Ascending aorta (tissue), 2 donors: ENCODE measurements at regions not wholly inside any gene's neighbourhood (a gene's known extent, or its start where the extent isn't known, plus 50 kb on each side); places are given as distances from the start of the nearest gene placed in this dataset.
"Not testable (repeated sequence)": the region's sequence is repeated elsewhere in the genome, so short reads cannot be mapped to it uniquely, and the experiment has no call there.

Experiments
- DNase-seq, 2 donors: peaks; one replicate each; pipeline ENCODE4 v3.0.0-alpha.2; 2019; ENCODE audit warnings: low spot score in 2 of 2
- H3K27ac ChIP-seq, 2 donors: fragments of 200-600 bp; sonication (generic); one replicate each; pipeline ENCODE4 v1.5.1; 2016 to 2017; ENCODE audit warnings: mild to moderate bottlenecking in 1 of 2
- H3K27me3 ChIP-seq: fragments of 200-600 bp; sonication (generic); one replicate; pipeline ENCODE4 v1.5.1; 2017
- H3K36me3 ChIP-seq, 2 donors: fragments of 200-600 bp; sonication (generic); one replicate each; pipeline ENCODE4 v1.5.1; 2016
- H3K4me1 ChIP-seq, 2 donors: fragments of 200-600 bp; sonication (generic); one replicate each; pipeline ENCODE4 v1.5.1; 2016 to 2017; ENCODE audit warnings: mild to moderate bottlenecking in 1 of 2
- H3K4me3 ChIP-seq, 2 donors: fragments of 200-600 bp; sonication (generic); one replicate each; pipeline ENCODE4 v1.5.1; 2016 to 2017; ENCODE audit warnings: mild to moderate bottlenecking in 1 of 2
- H3K9me3 ChIP-seq, 2 donors: fragments of 200-600 bp; sonication (generic); one replicate each; pipeline ENCODE4 v1.5.1; 2016
- CTCF ChIP-seq, 3 experiments: fragments of 200-600 bp in 2 of 3; fragments of 450-650 bp in 1 of 3; sonication (generic) in 2 of 3; IDR thresholded peaks; one replicate each; pipeline ENCODE4 v1.5.1; 2016 to 2019; ENCODE audit warnings: antibody characterized with exemption in 3 of 3, mild to moderate bottlenecking in 1 of 3, moderate library complexity in 1 of 3
- intact Hi-C: fragments of 100-400 bp; cut with DNase I; formaldehyde crosslinking; loops from one replicate; pipeline ENCODE4 v1.15.1; 2023

GRCh38 chr9:106481013-106481609, 381.9 kb upstream of the ZNF462 start:
- Histone ChIP-seq H3K9me3 (no peaks in the 10 kb centered on the region), H3K27ac (no peak overlapping the region), H3K4me3 (no peak overlapping the region), H3K27me3 (no peaks in the 10 kb centered on the region), H3K4me1 (no peaks in the 10 kb centered on the region), H3K36me3 (no peaks in the 10 kb centered on the region)
- DNase-seq: no peak
- intact Hi-C loops: no loop called here
- TF ChIP-seq CTCF (IDR thresholded peaks at IDR 0.05): no peak

- Histone ChIP-seq H3K9me3 (no peaks in the 10 kb centered on the region), H3K27ac (no peak overlapping the region), H3K4me1 (no peaks in the 10 kb centered on the region), H3K27me3 (no peaks in the 10 kb centered on the region), H3K4me3 (no peak overlapping the region), H3K36me3 (no peaks in the 10 kb centered on the region)
- TF ChIP-seq CTCF (IDR thresholded peaks at IDR 0.05): no peak
- DNase-seq: no peak
- intact Hi-C loops: no loop called here
These were observed 380.2 kb upstream of the ZNF462 start for GRCh38 chr9:106482733-106483132.

GRCh38 chr9:106486685-106487084, 376.3 kb upstream of the ZNF462 start:
- no peaks in the 10 kb centered on the region for H3K4me1 ChIP-seq
- no peak for TF ChIP-seq CTCF (IDR thresholded peaks at IDR 0.05)
- H3K36me3 ChIP-seq: no peaks in the 10 kb centered on the region
- H3K4me3 ChIP-seq: no peak overlapping the region
- no peak overlapping the region for H3K27ac ChIP-seq
- intact Hi-C loops: no loop called here
- H3K27me3 ChIP-seq: no peaks in the 10 kb centered on the region
- no peaks in the 10 kb centered on the region for H3K9me3 ChIP-seq
- DNase-seq: no peak

GRCh38 chr9:106487266-106487665, 375.7 kb upstream of the ZNF462 start:
- TF ChIP-seq CTCF (IDR thresholded peaks at IDR 0.05): no peak
- H3K4me3 ChIP-seq: no peak overlapping the region
- no peak overlapping the region for H3K27ac ChIP-seq
- no peak for DNase-seq
- no peaks in the 10 kb centered on the region for H3K36me3 ChIP-seq
- H3K4me1 ChIP-seq: no peaks in the 10 kb centered on the region
- no peaks in the 10 kb centered on the region for H3K27me3 ChIP-seq
- intact Hi-C loops: no loop called here
- H3K9me3 ChIP-seq: no peaks in the 10 kb centered on the region

GRCh38 chr9:106492126-106492525, 370.8 kb upstream of the ZNF462 start:
- H3K27ac ChIP-seq, H3K4me1 ChIP-seq, intact Hi-C loops, H3K4me3 ChIP-seq, H3K9me3 ChIP-seq, DNase-seq, H3K27me3 ChIP-seq, H3K36me3 ChIP-seq: not testable (repeated sequence)

- H3K27ac ChIP-seq: no peak overlapping the region
- intact Hi-C loops: no loop called here
- no peak overlapping the region for H3K4me3 ChIP-seq
- no peaks in the 10 kb centered on the region for H3K27me3 ChIP-seq
- no peak for TF ChIP-seq CTCF (IDR thresholded peaks at IDR 0.05)
- no peaks in the 10 kb centered on the region for H3K9me3 ChIP-seq
- H3K4me1 ChIP-seq: no peaks in the 10 kb centered on the region
- no peaks in the 10 kb centered on the region for H3K36me3 ChIP-seq
- no peak for DNase-seq
These were observed 362.8 kb upstream of the ZNF462 start for GRCh38 chr9:106500171-106500570.

- H3K27ac ChIP-seq, DNase-seq, H3K4me3 ChIP-seq, H3K36me3 ChIP-seq, intact Hi-C loops, H3K9me3 ChIP-seq, H3K4me1 ChIP-seq, H3K27me3 ChIP-seq: not testable (repeated sequence)
These were observed 361.8 kb upstream of the ZNF462 start for GRCh38 chr9:106501210-106501609.
